ENCODE measurements at regions not wholly inside any gene's neighbourhood (a gene's known extent, or its start where the extent isn't known, plus 50 kb on each side); places are given as distances from the start of the nearest gene placed in this dataset.
A peak's percentile ranks its signal among the peaks of the same experiment; 100 is the strongest.
"Not testable (repeated sequence)": the region's sequence is repeated elsewhere in the genome, so short reads cannot be mapped to it uniquely, and the experiment has no call there.

DNA sequence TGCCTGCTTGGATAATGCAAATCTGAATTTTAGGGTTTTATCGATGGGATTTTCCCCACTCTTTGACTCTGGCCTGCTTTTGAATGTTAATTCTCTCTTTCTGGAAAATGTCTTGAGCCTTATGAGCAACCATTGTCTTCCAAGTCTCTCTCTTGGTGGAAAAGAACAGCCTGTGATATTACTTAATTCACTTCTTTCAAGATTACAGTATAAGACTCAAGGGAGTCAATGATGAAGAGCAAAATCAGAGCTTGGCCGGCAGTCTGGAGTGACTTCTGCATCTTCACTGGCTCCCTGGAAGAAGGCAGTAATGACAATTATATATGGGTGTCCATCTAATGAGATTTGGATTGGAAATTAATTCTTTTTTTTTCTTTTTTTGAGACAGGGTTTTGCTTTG is 122.9 kb upstream of the ZEB2 start:
- no peak overlapping the region for H3K4me3 ChIP-seq (replicated peaks; ENCODE audit: insufficient read depth, low read length)
- DNase-seq (ENCODE audit: low read depth in 1 of 2, low spot score in 1 of 2): no peak
- TF ChIP-seq, protein P1, sequence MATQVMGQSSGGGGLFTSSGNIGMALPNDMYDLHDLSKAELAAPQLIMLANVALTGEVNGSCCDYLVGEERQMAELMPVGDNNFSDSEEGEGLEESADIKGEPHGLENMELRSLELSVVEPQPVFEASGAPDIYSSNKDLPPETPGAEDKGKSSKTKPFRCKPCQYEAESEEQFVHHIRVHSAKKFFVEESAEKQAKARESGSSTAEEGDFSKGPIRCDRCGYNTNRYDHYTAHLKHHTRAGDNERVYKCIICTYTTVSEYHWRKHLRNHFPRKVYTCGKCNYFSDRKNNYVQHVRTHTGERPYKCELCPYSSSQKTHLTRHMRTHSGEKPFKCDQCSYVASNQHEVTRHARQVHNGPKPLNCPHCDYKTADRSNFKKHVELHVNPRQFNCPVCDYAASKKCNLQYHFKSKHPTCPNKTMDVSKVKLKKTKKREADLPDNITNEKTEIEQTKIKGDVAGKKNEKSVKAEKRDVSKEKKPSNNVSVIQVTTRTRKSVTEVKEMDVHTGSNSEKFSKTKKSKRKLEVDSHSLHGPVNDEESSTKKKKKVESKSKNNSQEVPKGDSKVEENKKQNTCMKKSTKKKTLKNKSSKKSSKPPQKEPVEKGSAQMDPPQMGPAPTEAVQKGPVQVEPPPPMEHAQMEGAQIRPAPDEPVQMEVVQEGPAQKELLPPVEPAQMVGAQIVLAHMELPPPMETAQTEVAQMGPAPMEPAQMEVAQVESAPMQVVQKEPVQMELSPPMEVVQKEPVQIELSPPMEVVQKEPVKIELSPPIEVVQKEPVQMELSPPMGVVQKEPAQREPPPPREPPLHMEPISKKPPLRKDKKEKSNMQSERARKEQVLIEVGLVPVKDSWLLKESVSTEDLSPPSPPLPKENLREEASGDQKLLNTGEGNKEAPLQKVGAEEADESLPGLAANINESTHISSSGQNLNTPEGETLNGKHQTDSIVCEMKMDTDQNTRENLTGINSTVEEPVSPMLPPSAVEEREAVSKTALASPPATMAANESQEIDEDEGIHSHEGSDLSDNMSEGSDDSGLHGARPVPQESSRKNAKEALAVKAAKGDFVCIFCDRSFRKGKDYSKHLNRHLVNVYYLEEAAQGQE (IDR thresholded peaks at IDR 0.05; ENCODE audit: insufficient replicate concordance, low read depth): no peak
- TF ChIP-seq CTCF (IDR thresholded peaks at IDR 0.05; ENCODE audit: insufficient read depth, low read length) (no peak), GABPA (IDR thresholded peaks at IDR 0.05; ENCODE audit: low read depth) (no peak), SPI1 (IDR thresholded peaks at IDR 0.05; ENCODE audit: borderline replicate concordance, low read depth) (no peak), POLR2AphosphoS5 (IDR thresholded peaks at IDR 0.05; ENCODE audit: low read depth) (no peak)
- H3K27me3 ChIP-seq (ENCODE audit: insufficient read depth, poor library complexity, severe bottlenecking): no peaks in the 10 kb centered on the region
- no peak overlapping the region for H3K27ac ChIP-seq (replicated peaks)

- TF ChIP-seq SPI1 (IDR thresholded peaks at IDR 0.05; ENCODE audit: borderline replicate concordance, low read depth) (no peak), GABPA (IDR thresholded peaks at IDR 0.05; ENCODE audit: low read depth) (no peak), CTCF (IDR thresholded peaks at IDR 0.05; ENCODE audit: insufficient read depth, low read length) (no peak), POLR2AphosphoS5 (IDR thresholded peaks at IDR 0.05; ENCODE audit: low read depth) (no peak)
- TF ChIP-seq, protein P1 (IDR thresholded peaks at IDR 0.05; ENCODE audit: insufficient replicate concordance, low read depth): no peak
- H3K27me3 ChIP-seq (ENCODE audit: insufficient read depth, poor library complexity, severe bottlenecking): no peaks in the 10 kb centered on the region
- no peak overlapping the region for H3K4me3 ChIP-seq (replicated peaks; ENCODE audit: insufficient read depth, low read length)
- no peak overlapping the region for H3K27ac ChIP-seq (replicated peaks)
- no peak for DNase-seq (ENCODE audit: low read depth in 1 of 2, low spot score in 1 of 2)
These were observed 122.2 kb upstream of the ZEB2 start for GRCh38 chr2:144642131-144642530.

DNA sequence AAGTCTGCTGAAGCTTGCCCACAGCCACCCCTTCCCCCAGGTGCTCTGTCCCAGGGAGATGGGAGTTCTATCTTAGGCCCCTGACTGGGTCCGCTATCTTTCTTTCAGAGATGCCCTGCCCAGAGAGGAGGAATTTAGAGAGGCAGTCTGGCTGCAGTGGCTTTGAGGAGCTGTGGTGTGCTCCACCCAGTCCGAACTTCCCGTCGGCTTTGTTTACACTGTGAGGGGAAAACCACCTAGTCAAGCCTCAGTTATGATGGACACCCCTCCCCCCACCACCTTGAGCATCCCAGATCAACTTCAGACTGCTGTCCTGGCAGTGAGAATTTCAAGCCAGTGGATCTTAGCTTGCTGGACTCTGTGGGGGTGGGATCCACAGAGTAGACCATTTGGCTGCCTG is 118.3 kb upstream of the ZEB2 start:
- DNase-seq (ENCODE audit: low read depth in 1 of 2, low spot score in 1 of 2); H3K4me3 ChIP-seq (replicated peaks; ENCODE audit: insufficient read depth, low read length); H3K27ac ChIP-seq (replicated peaks); H3K27me3 ChIP-seq (ENCODE audit: insufficient read depth, poor library complexity, severe bottlenecking): not testable (repeated sequence)

GRCh38 chr2:144636860-144637259 is 116.9 kb upstream of the ZEB2 start:
- H3K27me3 ChIP-seq (ENCODE audit: insufficient read depth, poor library complexity, severe bottlenecking); DNase-seq (ENCODE audit: low read depth in 1 of 2, low spot score in 1 of 2); H3K27ac ChIP-seq (replicated peaks); H3K4me3 ChIP-seq (replicated peaks; ENCODE audit: insufficient read depth, low read length): not testable (repeated sequence)

DNA sequence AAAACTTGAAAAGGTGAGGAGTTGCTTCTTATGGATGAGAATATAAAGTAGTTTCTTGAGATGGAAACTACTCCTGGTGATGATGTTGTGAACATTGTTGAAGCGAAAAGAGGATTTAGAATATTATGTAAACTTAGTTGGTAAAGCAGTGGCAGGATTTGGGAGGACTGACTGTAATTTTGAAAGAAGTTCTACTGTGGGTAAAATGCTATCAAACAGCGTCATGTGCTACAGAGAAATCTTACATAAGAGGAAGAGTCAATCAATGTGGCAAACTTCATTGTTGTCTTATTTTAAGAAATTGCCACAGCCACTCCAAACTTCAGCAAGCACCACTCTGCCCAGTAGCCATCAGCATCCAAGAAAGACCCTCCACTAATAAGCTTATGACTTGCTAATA is 112.9 kb upstream of the ZEB2 start:
- TF ChIP-seq GABPA (IDR thresholded peaks at IDR 0.05; ENCODE audit: low read depth) (no peak), POLR2AphosphoS5 (IDR thresholded peaks at IDR 0.05; ENCODE audit: low read depth) (no peak), CTCF (IDR thresholded peaks at IDR 0.05; ENCODE audit: insufficient read depth, low read length) (no peak), SPI1 (IDR thresholded peaks at IDR 0.05; ENCODE audit: borderline replicate concordance, low read depth) (no peak)
- H3K4me3 ChIP-seq (replicated peaks; ENCODE audit: insufficient read depth, low read length): no peak overlapping the region
- H3K27ac ChIP-seq (replicated peaks): peak overlapping the region; percentile 1; the same call in 1 of the 2 replicates
- peak in 1 of 2 experiments; percentile 20 for DNase-seq (ENCODE audit: low read depth in 1 of 2, low spot score in 1 of 2)
- no peaks in the 10 kb centered on the region for H3K27me3 ChIP-seq (ENCODE audit: insufficient read depth, poor library complexity, severe bottlenecking)

All from HL-60 (cell line).